ENCODE measurements at regions not wholly inside any gene's neighbourhood (a gene's known extent, or its start where the extent isn't known, plus 50 kb on each side); places are given as distances from the start of the nearest gene placed in this dataset.

GRCh38 chr6:71414486-71414885, 125.9 kb downstream of the OGFRL1 start:
- peaks cover 10 to 14% of the 10 kb centered on the region in 2 experiments for H3K4me1 Mint-ChIP-seq
- H2BK20ac ChIP-seq (ENCODE audit: low read depth, low read length, poor library complexity, severe bottlenecking), result no peak overlapping the region
- DNase-seq, result no peak
- no peak overlapping the region for H2BK12ac ChIP-seq (ENCODE audit: insufficient read length, low read depth, low read length)
- H3K36me3 Mint-ChIP-seq (ENCODE audit: insufficient read depth in 1 of 3, low read depth in 3 of 3), result no peaks in the 10 kb centered on the region; a peak in 1 of 7 replicates
- no peaks in the 10 kb centered on the region for H3K79me2 ChIP-seq (ENCODE audit: insufficient read depth, low read length)
- no peaks in the 10 kb centered on the region for H3K9me3 Mint-ChIP-seq
- no peak overlapping the region for H3K56ac ChIP-seq (ENCODE audit: insufficient read length, low read depth, low read length)
- H2AK5ac ChIP-seq (ENCODE audit: insufficient read length, low read length), result no peak overlapping the region
- H3T11ph ChIP-seq (ENCODE audit: low read length), result no peak overlapping the region
- H3K27me3 ChIP-seq (ENCODE audit: insufficient read depth, low read length), result no peaks in the 10 kb centered on the region; the same call in 1 of the 2 replicates
- no CpG with 5 or more reads among the region's 3 CpGs for WGBS (ENCODE audit: extremely low coverage, insufficient read length, low lambda C conversion rate)
- no peaks in the 10 kb centered on the region; the same call in 1 of the 2 replicates for H3K4me1 ChIP-seq (ENCODE audit: insufficient read depth, low read length)
- TF ChIP-seq, protein P1, sequence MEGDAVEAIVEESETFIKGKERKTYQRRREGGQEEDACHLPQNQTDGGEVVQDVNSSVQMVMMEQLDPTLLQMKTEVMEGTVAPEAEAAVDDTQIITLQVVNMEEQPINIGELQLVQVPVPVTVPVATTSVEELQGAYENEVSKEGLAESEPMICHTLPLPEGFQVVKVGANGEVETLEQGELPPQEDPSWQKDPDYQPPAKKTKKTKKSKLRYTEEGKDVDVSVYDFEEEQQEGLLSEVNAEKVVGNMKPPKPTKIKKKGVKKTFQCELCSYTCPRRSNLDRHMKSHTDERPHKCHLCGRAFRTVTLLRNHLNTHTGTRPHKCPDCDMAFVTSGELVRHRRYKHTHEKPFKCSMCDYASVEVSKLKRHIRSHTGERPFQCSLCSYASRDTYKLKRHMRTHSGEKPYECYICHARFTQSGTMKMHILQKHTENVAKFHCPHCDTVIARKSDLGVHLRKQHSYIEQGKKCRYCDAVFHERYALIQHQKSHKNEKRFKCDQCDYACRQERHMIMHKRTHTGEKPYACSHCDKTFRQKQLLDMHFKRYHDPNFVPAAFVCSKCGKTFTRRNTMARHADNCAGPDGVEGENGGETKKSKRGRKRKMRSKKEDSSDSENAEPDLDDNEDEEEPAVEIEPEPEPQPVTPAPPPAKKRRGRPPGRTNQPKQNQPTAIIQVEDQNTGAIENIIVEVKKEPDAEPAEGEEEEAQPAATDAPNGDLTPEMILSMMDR (conservative IDR thresholded peaks at IDR 0.05), result no peak
- peaks cover 13% of the 10 kb centered on the region for H3K27me3 Mint-ChIP-seq (ENCODE audit: low read depth)
- H3K23ac ChIP-seq (ENCODE audit: insufficient read length, low read depth, low read length), result no peak overlapping the region
- no peak overlapping the region for H2BK15ac ChIP-seq (ENCODE audit: low read depth, low read length)
- no peak overlapping the region for H3K18ac ChIP-seq (ENCODE audit: insufficient read length, low read depth, low read length)
- no peak overlapping the region for H3K9ac ChIP-seq (ENCODE audit: extremely low read depth, insufficient read length, low read length)
- H3K4me3 Mint-ChIP-seq, result no peak overlapping the region
- H3K4me2 ChIP-seq (ENCODE audit: insufficient read depth, insufficient read length, low read length), result no peak overlapping the region
- H3K23me2 ChIP-seq (ENCODE audit: insufficient read length, low read depth, low read length, poor library complexity, severe bottlenecking), result peaks cover 3% of the 10 kb centered on the region
- peak overlapping the region in 1 of 3 experiments; percentile 55; a peak in 1 of 7 replicates for H3K27ac Mint-ChIP-seq
- no peak overlapping the region for H2BK5ac ChIP-seq (ENCODE audit: insufficient read length, low read length)
- H3K79me1 ChIP-seq (ENCODE audit: insufficient read depth, low read depth, low read length, poor library complexity, severe bottlenecking), result no peaks in the 10 kb centered on the region
- H3K4ac ChIP-seq (ENCODE audit: low read depth, low read length), result no peak overlapping the region
- H2BK120ac ChIP-seq (ENCODE audit: low read depth, low read length, poor library complexity, severe bottlenecking), result no peak overlapping the region
- no peaks in the 10 kb centered on the region for H3K9me3 ChIP-seq (ENCODE audit: control insufficient read depth, low read depth, low read length)
- H4K20me1 ChIP-seq (ENCODE audit: control insufficient read depth, insufficient read depth, insufficient read length), result no peaks in the 10 kb centered on the region
- H2AFZ ChIP-seq (ENCODE audit: low read length), result no peak overlapping the region
- no peak overlapping the region for H4K8ac ChIP-seq (replicated peaks; ENCODE audit: insufficient read length, low read depth, low read length)
- no peak overlapping the region for H3K27ac ChIP-seq (ENCODE audit: insufficient read length, low read depth, low read length)
- no peak overlapping the region for H3K14ac ChIP-seq (ENCODE audit: insufficient read depth, low read length)
- H4K5ac ChIP-seq (ENCODE audit: insufficient read length, low read depth, low read length), result no peak overlapping the region
- no peak overlapping the region for H4K91ac ChIP-seq (ENCODE audit: insufficient read length, low read depth, low read length)
